Activated T-cell treated with anti-CD3 and anti-CD28 coated beads, Interleukin-2, amount 50 U/mL, for 4 hours (primary cell): ENCODE measurements at regions not wholly inside any gene's neighbourhood (a gene's known extent, or its start where the extent isn't known, plus 50 kb on each side); places are given as distances from the start of the nearest gene placed in this dataset.
"Not testable (repeated sequence)": the region's sequence is repeated elsewhere in the genome, so short reads cannot be mapped to it uniquely, and the experiment has no call there.

Source experiments
- ATAC-seq, 2 donors: fragments of 200-7000 bp; cut with Tn5 transposase; one replicate each; pipeline ENCODE4 v1.10.0; 2021
- DNase-seq: peaks from one replicate; pipeline ENCODE4 v3.0.0-alpha.2; 2020
- H3K27me3 Mint-ChIP-seq: one replicate; pipeline ENCODE4 v1.8.0; 2021; ENCODE audit warnings: low read depth, mixed read lengths
- H3K36me3 Mint-ChIP-seq: one replicate; pipeline ENCODE4 v1.8.0; 2022; ENCODE audit warnings: mixed read lengths; ENCODE audit not compliant: insufficient read depth
- H3K4me1 Mint-ChIP-seq: one replicate; pipeline ENCODE4 v1.8.0; 2021; ENCODE audit warnings: low read depth, mixed read lengths
- H3K4me3 Mint-ChIP-seq: one replicate; pipeline ENCODE4 v1.8.0; 2021; ENCODE audit warnings: mild to moderate bottlenecking, moderate library complexity, mixed read lengths
- H3K9me3 Mint-ChIP-seq: one replicate; pipeline ENCODE4 v1.8.0; 2021; ENCODE audit warnings: mixed read lengths

DNA sequence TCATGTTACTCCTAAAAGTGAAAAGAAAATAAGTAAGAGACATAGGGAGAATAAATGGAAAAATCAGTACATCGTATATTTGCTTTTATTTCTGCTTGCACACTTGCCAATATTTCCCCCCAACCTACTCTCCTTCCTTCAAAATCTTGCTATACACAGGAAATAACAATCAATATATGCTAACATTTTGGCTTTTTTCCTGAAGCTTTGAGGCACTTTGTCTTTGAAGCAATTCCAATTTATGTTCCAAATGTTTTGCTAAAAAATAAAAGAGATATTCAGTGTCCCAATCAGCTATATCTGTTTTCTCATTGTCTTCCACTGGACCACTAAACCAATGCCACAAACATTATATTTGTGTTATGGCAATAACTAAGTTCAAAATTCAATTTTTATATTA, 184.0 kb upstream of the NEGR1 start:
- H3K36me3 Mint-ChIP-seq, result no peaks in the 10 kb centered on the region
- no peaks in the 10 kb centered on the region for H3K27me3 Mint-ChIP-seq
- ATAC-seq (no peak), DNase-seq (no peak)
- peaks cover 14% of the 10 kb centered on the region for H3K9me3 Mint-ChIP-seq
- no peak overlapping the region for H3K4me3 Mint-ChIP-seq
- no peaks in the 10 kb centered on the region for H3K4me1 Mint-ChIP-seq

DNA sequence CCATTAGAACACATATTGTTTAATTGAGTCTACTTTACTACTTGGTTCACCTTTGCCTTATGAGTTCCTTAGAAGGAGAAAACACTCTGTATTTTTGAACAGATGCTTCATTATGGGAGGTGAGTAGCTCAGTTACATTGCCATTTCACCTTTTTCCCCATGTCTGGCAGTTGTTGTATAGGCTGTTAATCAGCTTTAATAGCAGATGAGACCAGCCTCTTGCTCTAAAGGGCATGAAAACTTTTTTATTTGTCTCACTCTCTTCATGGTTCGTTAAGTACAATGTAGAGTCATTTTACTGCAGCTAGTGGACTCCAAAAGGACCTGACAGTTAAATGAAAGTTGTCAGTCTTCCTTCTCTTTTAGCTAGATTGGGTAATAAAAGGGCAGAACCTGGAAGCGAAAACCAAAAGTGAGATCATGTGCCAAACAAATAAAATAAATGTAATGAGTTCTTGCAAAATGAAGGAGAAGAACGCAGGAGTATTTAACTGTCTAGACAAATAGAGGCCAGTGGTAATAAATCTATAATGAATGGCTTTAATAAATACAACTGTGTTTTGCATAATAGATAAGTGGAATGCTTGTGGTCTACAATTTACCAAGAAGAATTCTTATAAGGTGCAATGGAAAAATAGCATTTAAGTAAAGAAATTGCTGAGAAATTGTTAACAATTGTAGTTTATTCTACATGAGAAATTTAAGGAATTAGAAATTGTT, 180.0 kb upstream of the NEGR1 start:
- Mint-ChIP-seq H3K36me3 (no peaks in the 10 kb centered on the region), H3K4me1 (no peaks in the 10 kb centered on the region), H3K9me3 (peaks cover 13% of the 10 kb centered on the region), H3K27me3 (no peaks in the 10 kb centered on the region), H3K4me3 (no peak overlapping the region)
- DNase-seq (no peak), ATAC-seq (no peak)

DNA sequence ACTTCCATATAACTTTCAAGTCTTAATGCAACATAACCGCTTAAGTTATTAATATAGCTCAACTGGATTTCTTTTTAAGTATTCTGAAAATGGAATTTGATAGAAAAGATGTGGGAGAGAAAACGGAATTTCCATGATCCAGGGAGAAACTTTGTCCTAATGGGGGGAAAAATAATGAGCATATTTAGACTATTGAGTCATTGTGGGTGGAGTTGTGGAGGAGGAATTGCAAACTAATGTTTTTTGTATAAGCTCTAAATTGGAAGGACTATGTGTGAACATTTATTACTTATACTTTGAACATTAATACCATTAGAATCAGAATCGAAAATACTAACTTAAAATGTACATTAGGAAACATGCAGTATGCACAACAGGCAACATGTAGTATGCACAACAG, 159.9 kb upstream of the NEGR1 start:
- ATAC-seq, result no peak
- Mint-ChIP-seq H3K27me3 (no peaks in the 10 kb centered on the region), H3K4me1 (no peaks in the 10 kb centered on the region), H3K9me3 (peaks cover 19% of the 10 kb centered on the region), H3K36me3 (no peaks in the 10 kb centered on the region), H3K4me3 (no peak overlapping the region)
- DNase-seq, result no peak

DNA sequence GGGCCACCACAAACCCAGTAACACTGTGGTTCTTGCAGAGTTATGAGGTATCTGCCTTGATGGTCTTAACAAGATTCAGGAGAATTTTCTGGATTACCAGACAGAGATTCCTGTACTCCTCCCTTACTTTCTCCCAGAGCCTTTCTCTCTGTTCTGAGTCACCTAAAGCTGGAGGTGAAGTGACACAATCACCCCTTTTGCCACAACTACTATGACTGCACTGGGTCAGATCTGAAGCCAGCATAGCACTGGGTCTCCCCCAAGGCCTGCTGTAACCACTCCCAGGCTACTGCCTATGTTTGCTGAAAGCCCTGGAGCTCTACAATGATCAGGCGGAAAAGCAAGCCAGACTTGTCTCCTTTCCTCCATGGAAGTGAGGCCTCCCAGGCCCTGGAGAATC, 156.7 kb upstream of the NEGR1 start:
- Mint-ChIP-seq H3K4me1 (no peaks in the 10 kb centered on the region), H3K27me3 (no peaks in the 10 kb centered on the region), H3K9me3 (peaks cover 15% of the 10 kb centered on the region), H3K4me3 (no peak overlapping the region), H3K36me3 (no peaks in the 10 kb centered on the region)
- ATAC-seq, result no peak
- DNase-seq, result no peak

DNA sequence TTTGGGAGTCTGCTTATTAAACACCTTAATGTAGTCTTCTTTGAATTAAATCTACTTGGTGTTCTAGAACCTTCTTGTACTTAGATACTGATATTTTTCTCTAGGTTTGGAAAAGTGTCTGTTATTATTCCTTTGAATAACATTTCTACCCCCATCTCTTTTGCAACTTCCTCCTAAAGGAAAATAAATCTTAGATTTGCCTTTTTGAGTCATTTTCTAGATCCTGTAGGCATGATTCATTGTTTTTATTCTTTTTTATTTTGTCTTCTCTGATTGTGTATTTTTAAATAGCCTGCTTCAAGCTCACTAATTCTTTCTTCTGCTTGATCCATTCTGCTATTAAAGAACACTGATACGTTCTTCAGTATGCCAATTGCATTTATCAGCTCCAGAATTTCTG, 155.9 kb upstream of the NEGR1 start:
- DNase-seq (no peak), ATAC-seq (no peak)
- no peaks in the 10 kb centered on the region for H3K4me1 Mint-ChIP-seq
- peaks cover 15% of the 10 kb centered on the region for H3K9me3 Mint-ChIP-seq
- no peaks in the 10 kb centered on the region for H3K36me3 Mint-ChIP-seq
- no peak overlapping the region for H3K4me3 Mint-ChIP-seq
- H3K27me3 Mint-ChIP-seq, result no peaks in the 10 kb centered on the region

DNA sequence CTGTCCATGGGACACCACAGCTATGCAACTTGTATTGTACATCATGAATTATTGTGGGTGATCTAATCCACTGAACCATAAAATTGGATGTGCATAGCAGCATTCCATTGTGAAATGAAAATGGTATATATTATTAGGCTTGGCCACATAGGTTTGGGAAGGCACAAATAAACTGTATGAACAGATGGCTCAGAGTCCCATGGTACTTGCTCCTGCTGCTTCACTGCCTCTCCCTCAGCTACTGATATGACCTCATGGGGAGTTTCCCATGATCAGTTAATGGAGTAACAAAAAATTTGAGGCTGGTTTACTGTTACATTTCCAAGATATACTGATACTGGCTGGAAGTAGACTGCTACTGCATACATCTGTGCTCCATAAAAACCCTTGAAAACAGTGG, 152.7 kb upstream of the NEGR1 start:
- no peaks in the 10 kb centered on the region for H3K36me3 Mint-ChIP-seq
- DNase-seq (no peak), ATAC-seq (no peak)
- no peak overlapping the region for H3K4me3 Mint-ChIP-seq
- no peaks in the 10 kb centered on the region for H3K4me1 Mint-ChIP-seq
- no peaks in the 10 kb centered on the region for H3K27me3 Mint-ChIP-seq
- H3K9me3 Mint-ChIP-seq, result peaks cover 15% of the 10 kb centered on the region

DNA sequence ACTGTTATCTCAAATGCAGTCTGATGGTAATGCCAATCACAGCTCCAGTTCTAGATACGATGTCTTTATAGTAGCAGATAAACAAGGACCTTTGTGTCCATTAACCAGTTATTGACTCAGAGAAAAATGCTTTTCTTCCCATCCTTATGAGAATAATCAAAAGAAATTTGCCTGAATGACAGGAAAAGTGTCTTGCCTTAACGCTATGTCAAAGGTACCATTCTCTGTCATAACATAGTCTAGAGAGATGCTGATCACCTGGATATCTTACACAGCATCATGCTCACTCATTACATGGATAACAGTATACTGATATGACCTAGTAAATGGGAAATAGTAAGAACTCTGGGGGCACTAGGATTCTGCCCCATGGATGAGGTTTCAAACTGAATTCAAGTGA, 151.7 kb upstream of the NEGR1 start:
- Mint-ChIP-seq H3K27me3 (no peaks in the 10 kb centered on the region), H3K9me3 (peaks cover 17% of the 10 kb centered on the region), H3K4me3 (no peak overlapping the region), H3K4me1 (no peaks in the 10 kb centered on the region), H3K36me3 (no peaks in the 10 kb centered on the region)
- no peak for ATAC-seq
- no peak for DNase-seq

DNA sequence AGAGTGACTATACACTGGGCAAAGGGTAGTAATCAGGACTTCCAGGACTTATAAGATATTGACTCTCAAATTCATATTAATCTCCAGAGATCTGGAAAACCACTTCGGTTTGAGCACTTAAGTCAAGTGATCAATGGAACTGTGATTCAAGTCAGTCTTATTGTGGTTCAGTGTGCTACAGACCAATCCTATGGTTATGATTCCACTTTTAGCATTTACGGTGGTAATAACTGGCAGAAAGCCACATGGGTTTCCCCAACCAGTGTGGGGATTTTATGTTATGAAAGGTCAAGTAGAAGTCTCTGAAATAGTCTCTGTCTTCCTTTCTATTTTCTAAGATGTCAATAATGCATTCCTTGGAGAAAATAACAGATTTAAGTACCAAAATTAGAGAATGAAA, 151.3 kb upstream of the NEGR1 start:
- Mint-ChIP-seq H3K9me3 (peaks cover 17% of the 10 kb centered on the region), H3K36me3 (no peaks in the 10 kb centered on the region), H3K4me1 (no peaks in the 10 kb centered on the region), H3K4me3 (no peak overlapping the region), H3K27me3 (no peaks in the 10 kb centered on the region)
- ATAC-seq, result no peak
- DNase-seq, result no peak

DNA sequence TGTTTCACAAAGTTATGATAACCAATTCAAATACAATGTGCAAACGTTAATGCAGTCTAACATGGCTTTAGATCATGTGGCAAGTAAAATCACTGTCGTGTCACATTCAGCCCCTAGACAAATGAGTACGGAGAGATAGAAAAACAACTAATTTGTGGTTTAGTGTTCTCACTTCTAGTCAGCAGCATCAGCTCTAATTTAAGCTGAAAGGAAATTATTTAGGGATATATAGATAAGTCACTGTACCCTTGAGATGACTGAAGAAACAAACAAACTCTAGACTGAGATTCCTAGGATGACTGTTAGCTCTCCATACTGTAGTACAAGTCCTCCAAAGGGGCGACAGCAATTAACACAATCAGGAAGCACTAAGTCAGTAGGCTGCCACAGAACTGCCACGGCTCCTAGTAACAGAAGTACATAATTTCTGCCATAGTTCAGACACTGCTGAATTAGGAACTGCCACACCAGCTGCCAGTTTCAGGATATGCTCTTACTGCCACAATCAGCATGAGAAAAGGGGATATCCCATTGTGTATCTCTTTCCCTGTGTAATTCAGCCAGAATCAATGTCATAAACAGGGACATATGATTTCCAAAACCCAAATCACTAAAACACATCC, 150.4 kb upstream of the NEGR1 start:
- H3K36me3 Mint-ChIP-seq, result no peaks in the 10 kb centered on the region
- peaks cover 9% of the 10 kb centered on the region for H3K9me3 Mint-ChIP-seq
- H3K4me1 Mint-ChIP-seq, result no peaks in the 10 kb centered on the region
- H3K27me3 Mint-ChIP-seq, result no peaks in the 10 kb centered on the region
- ATAC-seq (no peak), DNase-seq (no peak)
- no peak overlapping the region for H3K4me3 Mint-ChIP-seq

DNA sequence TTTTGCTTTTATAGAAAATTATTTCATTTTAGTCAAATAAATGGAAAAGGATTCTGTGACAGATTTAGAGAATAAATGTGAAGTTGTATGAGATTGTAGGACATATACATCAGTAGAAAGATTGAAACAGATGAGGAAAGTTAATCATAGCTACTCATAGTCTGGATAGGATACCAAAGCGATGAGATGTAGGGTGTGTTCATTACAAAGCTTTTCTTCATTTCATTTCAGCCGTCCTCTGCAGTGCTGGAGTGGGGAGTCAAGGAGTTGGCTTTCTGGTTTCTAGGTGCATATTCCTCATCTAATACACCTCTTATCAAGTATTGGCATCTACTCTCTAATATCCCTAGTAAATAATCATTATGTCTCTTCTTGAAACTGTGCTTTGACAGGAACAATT, 149.5 kb upstream of the NEGR1 start:
- DNase-seq (no peak), ATAC-seq (no peak)
- H3K36me3 Mint-ChIP-seq, result no peaks in the 10 kb centered on the region
- H3K4me1 Mint-ChIP-seq, result no peaks in the 10 kb centered on the region
- no peak overlapping the region for H3K4me3 Mint-ChIP-seq
- H3K27me3 Mint-ChIP-seq, result no peaks in the 10 kb centered on the region
- peaks cover 7% of the 10 kb centered on the region for H3K9me3 Mint-ChIP-seq

DNA sequence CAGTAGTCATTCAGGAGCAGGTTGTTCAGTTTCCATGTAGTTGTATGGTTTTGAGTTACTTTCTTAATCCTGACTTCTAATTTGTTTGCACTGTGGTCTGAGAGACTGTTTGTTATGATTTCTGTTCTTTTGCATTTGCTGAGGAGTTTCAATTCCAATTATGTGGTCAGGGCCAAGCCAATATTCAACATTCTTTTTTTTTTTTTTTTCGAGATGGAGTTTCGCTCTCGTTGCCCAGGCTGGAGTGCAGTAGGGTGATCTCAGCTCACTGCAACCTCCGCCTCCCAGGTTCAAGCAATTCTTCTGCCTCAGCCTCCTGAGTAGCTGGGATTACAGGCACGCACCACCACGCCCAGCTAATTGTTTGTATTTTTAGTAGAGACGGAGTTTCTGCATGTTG, 145.9 kb upstream of the NEGR1 start:
- not testable (repeated sequence) for H3K36me3 Mint-ChIP-seq

DNA sequence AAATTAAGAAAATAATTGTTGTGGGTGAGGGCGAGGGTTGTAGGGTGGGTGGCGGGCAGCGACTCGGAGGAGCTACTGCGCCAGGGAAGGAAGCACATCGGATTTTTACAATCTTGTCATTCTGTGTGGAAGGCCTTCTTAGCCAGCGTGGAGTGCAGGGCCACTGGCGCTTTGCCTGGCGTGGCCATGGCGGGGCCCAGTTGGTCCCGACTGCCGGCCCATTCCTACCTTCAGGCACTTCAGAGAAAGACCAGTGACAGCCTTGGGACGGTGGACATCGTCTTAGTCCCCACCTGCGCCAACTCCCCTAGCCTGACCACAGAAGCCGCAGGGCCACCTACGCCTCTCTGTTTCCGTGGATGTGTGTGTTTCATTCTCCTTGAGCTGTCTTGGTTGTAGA, 136.9 kb upstream of the NEGR1 start:
- Mint-ChIP-seq H3K4me3 (no peak overlapping the region), H3K36me3 (no peaks in the 10 kb centered on the region), H3K4me1 (no peaks in the 10 kb centered on the region), H3K27me3 (no peaks in the 10 kb centered on the region), H3K9me3 (peaks cover 13% of the 10 kb centered on the region)
- ATAC-seq (no peak), DNase-seq (no peak)

More for the DNA sequence above, 145.9 kb upstream of the NEGR1 start:
- H3K4me1 Mint-ChIP-seq, DNase-seq, H3K4me3 Mint-ChIP-seq, H3K27me3 Mint-ChIP-seq, ATAC-seq: not testable (repeated sequence)
- H3K9me3 Mint-ChIP-seq, result peaks cover 17% of the 10 kb centered on the region

DNA sequence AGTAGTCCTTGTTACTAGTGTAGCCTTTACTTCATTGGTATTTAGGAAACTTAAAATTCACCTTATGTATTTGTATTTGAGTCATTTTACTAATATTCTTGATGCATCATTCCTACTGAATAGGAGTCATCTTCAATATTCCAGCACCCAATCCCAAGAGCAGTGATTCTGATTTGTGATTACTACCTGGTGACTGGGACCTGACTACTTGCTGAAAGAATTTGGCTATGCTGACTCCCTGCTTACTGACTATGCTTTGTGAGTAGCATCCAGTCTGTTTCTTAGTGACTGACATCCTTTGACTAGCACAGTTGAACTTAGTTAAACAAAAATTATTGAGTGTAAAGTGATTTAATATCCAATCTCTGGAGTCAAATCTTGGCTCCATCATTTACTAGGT, 129.9 kb upstream of the NEGR1 start:
- Mint-ChIP-seq H3K27me3 (no peaks in the 10 kb centered on the region), H3K36me3 (no peaks in the 10 kb centered on the region), H3K9me3 (peaks cover 4% of the 10 kb centered on the region), H3K4me3 (no peak overlapping the region), H3K4me1 (no peaks in the 10 kb centered on the region)
- no peak for DNase-seq
- ATAC-seq, result no peak

DNA sequence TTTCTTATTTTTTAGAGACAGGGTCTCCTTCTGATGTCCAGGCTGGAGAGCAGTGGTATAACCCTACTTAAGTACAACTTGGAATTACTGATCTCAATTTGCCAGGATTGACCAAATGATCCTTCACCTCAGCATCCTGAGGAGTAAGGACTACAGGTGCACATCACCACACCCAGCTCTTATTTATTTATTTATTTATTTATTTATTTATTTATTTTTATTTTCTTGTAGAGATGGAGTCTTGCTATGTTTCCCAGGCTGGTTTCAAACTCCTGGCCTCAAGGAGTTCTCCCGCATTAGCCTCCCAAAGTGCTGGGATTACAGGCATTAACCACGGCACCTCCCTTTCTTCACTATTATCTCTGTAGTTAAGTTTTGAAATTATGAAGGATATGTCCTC, 117.5 kb upstream of the NEGR1 start:
- H3K9me3 Mint-ChIP-seq, result peaks cover 4% of the 10 kb centered on the region
- ATAC-seq, result no peak

DNA sequence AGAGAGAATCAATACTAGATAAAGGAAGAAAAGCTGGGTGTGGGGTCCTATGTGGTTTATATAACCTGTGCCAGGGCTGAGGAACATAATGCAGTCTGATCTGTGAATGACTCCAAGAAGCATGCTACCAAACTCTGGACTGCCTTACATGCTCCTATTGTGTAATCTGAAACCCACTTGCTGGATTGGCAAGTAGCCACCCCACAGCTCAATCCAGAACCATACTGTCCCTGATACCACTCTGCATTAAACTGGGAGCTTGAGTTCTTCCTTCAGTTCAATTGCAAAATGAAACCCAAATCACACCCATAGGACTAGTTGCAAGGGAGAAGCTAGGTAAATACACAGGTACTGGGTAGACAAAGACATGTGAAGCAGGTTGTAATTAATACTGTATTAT, 115.4 kb upstream of the NEGR1 start:
- ATAC-seq (no peak), DNase-seq (no peak)
- Mint-ChIP-seq H3K4me3 (no peak overlapping the region), H3K4me1 (no peaks in the 10 kb centered on the region), H3K27me3 (no peaks in the 10 kb centered on the region), H3K36me3 (no peaks in the 10 kb centered on the region), H3K9me3 (no peaks in the 10 kb centered on the region)

More for the DNA sequence above, 117.5 kb upstream of the NEGR1 start:
- DNase-seq, result no peak
- Mint-ChIP-seq H3K27me3 (no peaks in the 10 kb centered on the region), H3K4me3 (no peak overlapping the region), H3K4me1 (no peaks in the 10 kb centered on the region), H3K36me3 (no peaks in the 10 kb centered on the region)
